Stimulated activated CD8-positive, alpha-beta memory T cell treated with anti-CD3 and anti-CD28 coated beads, Interleukin-15, amount 100 ng/mL, for 48 hours (primary cell): ENCODE measurements at regions not wholly inside any gene's neighbourhood (a gene's known extent, or its start where the extent isn't known, plus 50 kb on each side); places are given as distances from the start of the nearest gene placed in this dataset.
"Not testable (repeated sequence)": the region's sequence is repeated elsewhere in the genome, so short reads cannot be mapped to it uniquely, and the experiment has no call there.

Experiments used
- DNase-seq, 2 donors: peaks; one replicate each; pipeline ENCODE4 v3.0.0-alpha.2; 2020; ENCODE audit warnings: low read depth in 2 of 2

DNA sequence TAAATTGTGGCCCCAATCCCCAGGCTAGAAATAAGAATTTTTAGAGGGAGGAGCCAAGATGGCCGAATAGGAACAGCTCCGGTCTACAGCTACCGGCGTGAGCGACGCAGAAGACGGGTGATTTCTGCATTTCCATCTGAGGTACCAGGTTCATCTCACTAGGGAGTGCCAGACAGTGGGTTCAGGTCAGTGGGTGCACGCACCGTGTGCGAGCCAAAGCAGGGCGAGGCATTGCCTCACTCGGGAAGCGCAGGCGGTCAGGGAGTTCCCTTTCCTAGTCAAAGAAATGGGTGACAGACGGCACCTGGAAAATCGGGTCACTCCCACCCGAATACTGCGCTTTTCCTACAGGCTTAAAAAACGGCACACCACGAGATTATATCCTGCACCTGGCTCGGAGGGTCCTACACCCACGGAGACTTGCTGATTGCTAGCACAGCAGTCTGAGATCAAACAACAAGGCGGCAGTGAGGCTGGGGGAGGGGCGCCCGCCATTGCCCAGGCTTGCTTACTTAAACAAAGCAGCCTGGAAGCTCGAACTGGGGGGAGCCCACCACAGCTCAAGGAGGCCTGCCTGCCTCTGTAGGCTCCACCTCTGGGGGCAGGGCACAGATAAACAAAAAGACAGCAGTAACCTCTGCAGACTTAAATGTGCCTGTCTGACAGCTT, 257.7 kb upstream of the MEIS1 start:
- DNase-seq = not testable (repeated sequence)

- DNase-seq = no peak
These were observed 260.4 kb upstream of the MEIS1 start for GRCh38 chr2:66174491-66174890.

DNA sequence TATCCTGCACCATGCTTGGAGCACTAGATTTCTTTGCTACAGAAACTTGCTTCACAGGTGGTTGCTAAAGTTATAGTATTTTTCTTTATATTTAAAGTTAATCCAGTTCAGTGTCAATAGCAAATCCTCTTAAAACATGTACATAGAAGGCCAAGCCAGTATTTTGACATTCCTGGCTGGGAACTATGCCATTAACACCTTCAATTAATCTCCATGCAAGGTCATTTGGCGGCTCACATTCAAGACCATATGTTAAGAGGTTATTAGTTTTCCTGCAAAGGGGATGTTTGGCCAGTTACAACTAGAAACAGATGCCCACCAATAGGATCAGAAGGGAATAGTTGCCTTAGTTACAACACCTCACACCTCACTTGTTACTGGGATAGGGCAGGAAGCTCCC, 261.3 kb upstream of the MEIS1 start:
- no peak for DNase-seq

DNA sequence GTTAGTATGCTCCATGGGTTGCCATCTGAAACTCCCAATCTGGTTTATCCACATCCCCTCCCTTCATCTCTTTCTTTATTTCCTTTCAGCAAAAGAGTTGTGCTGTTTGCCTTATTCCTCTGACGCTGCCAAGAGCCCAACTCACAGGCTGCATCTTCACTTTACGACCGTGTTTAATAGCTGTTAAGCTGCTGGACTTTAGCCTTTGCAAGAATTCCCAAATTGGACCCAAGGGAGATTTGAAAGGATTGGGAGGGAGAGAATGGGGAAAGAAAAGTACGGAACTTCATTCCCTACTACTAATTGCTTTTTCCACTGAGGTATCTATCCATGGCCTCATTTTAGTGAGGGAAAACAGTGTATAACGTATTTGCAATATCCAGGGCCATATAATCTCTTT, 263.4 kb upstream of the MEIS1 start:
- DNase-seq = no peak

DNA sequence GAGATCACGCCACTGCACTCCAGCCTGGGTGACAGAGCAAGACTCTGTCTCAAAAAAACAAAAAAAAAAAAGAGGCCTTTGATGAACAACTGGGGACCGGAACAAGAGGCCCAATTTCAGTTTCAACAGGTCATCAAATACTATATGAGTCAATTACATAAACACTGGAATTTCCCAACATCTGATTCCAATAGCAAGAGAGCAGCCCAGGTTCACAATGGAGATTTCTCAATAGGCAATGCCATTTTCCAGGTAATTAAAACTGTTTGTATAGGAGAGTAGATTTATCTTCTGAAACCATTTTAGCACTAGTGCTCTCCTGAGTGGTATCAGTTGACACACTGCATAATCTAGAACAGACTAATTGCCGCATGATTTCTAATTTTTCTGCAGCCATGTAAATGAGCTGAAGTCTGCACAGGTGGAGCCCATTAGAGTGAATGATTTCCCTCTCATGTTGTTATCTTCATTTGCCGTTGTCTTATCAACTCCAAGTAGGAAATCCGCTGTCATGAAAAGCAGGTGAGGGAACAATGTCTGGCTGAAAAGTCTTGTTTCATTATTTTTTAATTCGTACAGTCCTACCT, 264.1 kb upstream of the MEIS1 start:
- no peak for DNase-seq

GRCh38 chr2:66169076-66169475, 265.8 kb upstream of the MEIS1 start:
- no peak for DNase-seq

DNA sequence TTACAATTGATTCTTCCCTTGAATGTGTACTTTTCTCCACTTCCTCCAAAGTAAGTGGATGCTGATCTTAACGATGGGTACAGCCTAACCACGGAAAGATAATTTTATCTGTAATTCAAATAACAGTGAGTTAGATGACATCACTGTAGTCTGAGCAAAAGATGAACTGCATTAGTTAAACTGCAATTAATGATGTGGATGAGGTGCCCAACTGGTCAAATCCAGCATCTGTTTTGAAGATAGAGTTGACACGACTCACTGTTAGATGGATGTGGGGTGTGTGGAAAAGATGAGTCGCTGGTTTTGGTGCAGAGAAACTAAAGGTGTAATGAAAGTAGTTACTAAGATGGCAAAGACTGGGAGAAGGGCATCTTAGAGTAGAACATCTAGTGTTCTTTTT, 270.5 kb upstream of the MEIS1 start:
- no peak for DNase-seq

DNA sequence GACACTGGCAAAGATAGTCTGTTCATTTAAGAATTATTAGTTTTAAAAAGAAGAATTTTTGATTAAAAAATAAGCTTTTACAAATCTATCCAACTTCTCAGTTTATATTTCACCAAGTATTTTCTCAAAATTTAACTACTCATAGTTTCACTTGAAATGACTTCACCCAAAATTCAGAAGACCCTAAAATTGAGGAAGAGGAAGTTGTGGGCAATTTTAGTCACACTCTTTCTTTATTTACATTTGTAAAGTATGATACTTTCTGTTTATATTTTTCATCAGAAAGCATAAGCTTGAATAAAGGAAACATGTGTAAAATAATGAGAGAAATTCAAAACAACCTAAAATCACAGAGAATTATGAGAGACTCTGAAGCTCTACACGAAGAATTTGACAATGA, 278.8 kb upstream of the MEIS1 start:
- no peak for DNase-seq

- no peak for DNase-seq
These were observed 281.0 kb upstream of the MEIS1 start for GRCh38 chr2:66153941-66154340.

GRCh38 chr2:66145490-66145889, 289.4 kb upstream of the MEIS1 start:
- no peak for DNase-seq

- not testable (repeated sequence) for DNase-seq
These were observed 290.6 kb upstream of the MEIS1 start for GRCh38 chr2:66144324-66144723.

DNA sequence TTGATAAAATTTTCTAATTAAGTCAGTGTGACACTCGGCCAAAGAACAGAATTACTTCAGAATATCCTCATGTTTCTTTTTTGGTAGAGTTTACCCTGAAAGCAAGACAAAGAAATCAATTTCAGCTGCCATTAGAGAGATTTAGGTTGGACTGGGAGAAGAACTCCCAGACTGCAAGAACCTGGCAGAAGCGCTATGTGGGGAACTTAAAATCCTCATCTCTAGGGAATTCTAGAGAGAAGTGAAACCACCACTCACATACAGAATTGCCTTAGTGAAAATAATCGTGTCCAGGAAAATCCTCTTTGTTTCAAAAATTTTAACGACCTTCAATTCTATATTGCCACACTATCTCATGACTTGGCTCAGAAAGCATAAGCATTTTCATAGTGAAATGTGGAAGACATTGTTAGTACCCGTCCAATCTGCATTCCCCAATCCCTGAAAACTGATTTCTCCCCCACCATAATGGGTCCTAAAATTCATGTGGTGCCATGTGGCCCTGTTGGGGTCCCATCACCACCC, 297.3 kb upstream of the MEIS1 start:
- no peak for DNase-seq

DNA sequence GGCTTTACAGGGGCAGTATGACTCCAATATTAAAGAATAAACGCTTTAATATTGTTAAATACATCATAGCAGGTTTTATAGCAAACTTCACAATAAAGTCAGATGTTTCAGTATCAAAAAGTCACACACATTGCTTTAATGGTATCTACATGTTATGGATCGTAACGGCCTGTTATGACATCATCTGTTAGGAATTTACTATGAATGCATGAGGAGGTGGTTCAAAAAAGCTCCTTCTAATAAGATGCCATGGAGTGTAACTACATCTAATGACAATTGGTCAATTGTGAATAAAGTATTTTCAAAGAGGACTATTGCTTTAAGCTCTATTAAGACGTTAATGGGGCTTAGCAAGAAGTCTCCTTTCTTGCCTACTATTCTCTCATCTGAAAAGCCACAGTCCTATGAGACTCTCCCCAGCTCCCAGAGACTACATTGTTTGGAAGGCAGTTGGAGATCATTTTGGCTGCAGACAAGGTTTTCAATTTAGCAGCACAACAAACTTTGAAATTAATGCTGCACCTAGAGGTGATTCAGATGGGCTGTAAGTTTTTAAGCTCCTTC, 300.7 kb upstream of the MEIS1 start:
- DNase-seq = no peak

- DNase-seq = no peak
These were observed 307.3 kb upstream of the MEIS1 start for GRCh38 chr2:66127656-66128055.

- DNase-seq = no peak
These were observed 307.9 kb upstream of the MEIS1 start for GRCh38 chr2:66127061-66127460.

GRCh38 chr2:66125951-66126350, 309.0 kb upstream of the MEIS1 start:
- no peak for DNase-seq

DNA sequence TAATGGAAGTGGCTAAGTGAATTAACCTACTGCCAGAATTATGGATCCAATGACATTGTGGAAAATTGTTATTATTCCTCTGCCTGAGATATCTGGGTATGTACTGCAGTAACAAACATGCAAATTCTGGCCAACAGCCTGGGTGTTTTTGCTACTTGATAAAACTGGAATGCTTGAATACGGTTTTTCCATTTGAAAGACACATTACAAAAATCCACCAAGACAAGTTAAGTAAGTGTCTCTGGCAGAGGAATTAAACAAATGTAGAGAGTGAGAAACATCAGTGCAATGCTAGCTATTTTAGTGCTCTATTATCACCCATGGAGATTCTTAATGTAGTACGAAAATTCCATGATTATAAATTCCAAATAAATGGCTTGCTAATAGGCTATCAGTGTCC, 312.4 kb upstream of the MEIS1 start:
- no peak for DNase-seq

DNA sequence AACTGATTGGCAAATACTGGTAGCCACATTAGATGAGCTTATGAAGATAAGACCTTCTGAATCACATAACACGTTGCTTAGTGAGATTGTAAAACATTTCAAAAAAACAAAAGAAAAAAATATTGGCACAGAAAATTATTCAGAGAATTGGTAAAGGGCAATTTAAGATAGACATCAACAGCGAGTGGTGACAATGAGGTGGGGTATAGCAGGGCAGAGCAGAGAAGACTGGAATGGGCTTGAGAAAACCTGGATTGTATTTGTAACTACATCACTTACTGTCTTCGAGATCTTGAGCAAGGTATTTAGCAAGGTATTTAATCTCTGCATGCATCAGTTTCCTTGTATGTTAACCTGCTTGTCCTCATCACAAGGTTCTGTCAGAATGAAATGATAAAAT, 313.0 kb upstream of the MEIS1 start:
- no peak for DNase-seq

- DNase-seq = no peak
These were observed 320.8 kb upstream of the MEIS1 start for GRCh38 chr2:66113988-66114625.

DNA sequence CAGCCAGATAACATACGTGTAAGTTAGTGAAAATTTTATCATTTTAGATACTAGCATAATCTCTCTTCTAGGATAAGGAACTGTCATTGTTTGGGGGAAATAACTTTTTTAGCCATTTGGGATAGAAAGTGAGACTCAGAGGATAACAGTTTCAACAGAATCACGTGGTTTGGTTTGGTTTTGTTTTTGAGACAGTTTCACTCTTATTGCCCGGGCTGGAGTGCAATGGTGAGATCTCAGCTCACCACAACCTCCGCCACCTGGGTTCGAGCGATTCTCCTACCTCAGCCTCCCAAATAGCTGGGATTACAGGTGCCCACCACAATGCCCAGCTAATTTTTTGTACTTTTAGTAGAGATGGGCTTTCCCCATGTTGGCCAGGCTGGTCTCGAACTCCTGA, 323.2 kb upstream of the MEIS1 start:
- DNase-seq = no peak

DNA sequence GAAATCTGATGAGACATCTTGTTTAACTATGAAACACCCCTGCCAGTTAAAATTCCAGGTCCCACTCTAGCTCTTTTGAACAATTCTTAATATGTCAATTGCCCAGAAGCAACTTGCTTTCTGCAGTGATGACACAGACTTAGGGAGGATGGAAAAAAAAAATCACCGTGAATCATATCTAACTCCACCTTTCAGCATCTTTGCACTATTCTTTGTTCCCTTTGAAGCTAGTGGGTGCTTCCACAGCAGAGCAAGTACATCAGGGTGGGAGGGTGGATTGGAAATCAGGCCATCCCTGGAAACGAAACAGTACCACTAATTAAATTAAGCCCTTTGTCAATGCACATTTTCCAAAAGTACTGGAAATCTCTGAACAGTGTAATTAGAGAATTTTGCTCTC, 324.3 kb upstream of the MEIS1 start:
- no peak for DNase-seq

DNA sequence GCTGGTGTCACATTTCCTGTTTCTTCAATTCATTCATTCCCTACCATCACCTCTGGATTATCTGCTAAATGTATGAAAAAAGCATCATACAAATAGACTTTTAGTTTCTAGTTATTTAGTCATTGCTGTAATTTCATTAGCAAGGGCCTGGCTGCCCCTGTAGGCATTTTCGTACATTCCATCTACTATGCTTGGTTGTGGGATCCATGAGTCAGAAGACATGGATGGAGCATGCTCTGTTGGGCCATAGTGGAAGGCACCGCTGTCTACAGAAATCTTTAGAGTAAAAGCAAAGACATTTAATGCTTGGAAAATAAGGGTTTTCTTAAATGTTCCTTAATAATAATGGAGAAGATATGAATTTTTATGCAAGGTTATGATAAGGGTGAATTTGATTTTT, 324.8 kb upstream of the MEIS1 start:
- no peak for DNase-seq

GRCh38 chr2:66109419-66109818, 325.5 kb upstream of the MEIS1 start:
- DNase-seq = no peak
